K562 (cell line): ENCODE measurements at regions not wholly inside any gene's neighbourhood (a gene's known extent, or its start where the extent isn't known, plus 50 kb on each side); places are given as distances from the start of the nearest gene placed in this dataset.

Source experiments
- ATAC-seq: fragments of 200-7000 bp; cut with Tn5 transposase; 3 replicates; pipeline ENCODE4 v1.9.1; 2020; ENCODE audit warnings: moderate library complexity
- BruUV-seq: library from RNA; stranded (reverse); fragments of 400-500 nt; replicated peaks from 2 replicates; lab custom pipeline; 2021; lab: Mats Ljungman, UMichigan
- CTCF ChIA-PET: fragments of 300-600 bp; formaldehyde crosslinking; extraction: SDS; loops from one replicate; lab custom pipeline; 2021; ENCODE audit warnings: low intra/inter-chr PET ratio; lab: Yijun Ruan, JAX
- POLR2A ChIA-PET: fragments of 300-600, 350-650 bp; sonication (Branson Sonifier 250); formaldehyde crosslinking; extraction: SDS; loops from one replicate; lab custom pipeline; 2021; ENCODE audit warnings: antibody characterized with exemption, inconsistent platforms; lab: Yijun Ruan, JAX
- DNase-seq, 4 experiments: peaks; one replicate each; pipeline versions ENCODE4 v3.0.0 to v3.0.0-alpha.2; 2011 to 2018; ENCODE audit warnings: low spot score in 3 of 4, mixed read lengths in 3 of 4; ENCODE audit errors: extremely low read depth in 1 of 4
- FAIRE-seq: peaks from 2 replicates; lab custom pipeline; 2011; peaks lifted over from hg19 to GRCh38; lab: Jason Lieb, UNC
- H2AFZ ChIP-seq: 2 replicates; pipeline ENCODE4 v1.6.0; 2011; ENCODE audit warnings: low read depth, low read length, control low read depth, inconsistent platforms
- H3K27ac ChIP-seq: fragments of 200-600 bp; 3 replicates; pipeline ENCODE4 v1.8.0; 2011; ENCODE audit warnings: low read depth, mild to moderate bottlenecking, control low read depth, inconsistent platforms, low read length, moderate library complexity, mixed read lengths; ENCODE audit errors: extremely low read depth
- H3K27me3 ChIP-seq, 2 experiments: fragments of 300-600 bp in 1 of 2; 2 replicates in 1 of 2; 3 replicates in 1 of 2; pipeline versions ENCODE4 v1.6.0 to v1.8.0; 2011; ENCODE audit warnings: inconsistent platforms in 2 of 2, low read length in 2 of 2, mild to moderate bottlenecking in 1 of 2, mixed read lengths in 1 of 2, moderate library complexity in 1 of 2; ENCODE audit not compliant: control insufficient read depth in 2 of 2, insufficient read depth in 2 of 2
- H3K36me3 ChIP-seq: fragments of 300-600 bp; 3 replicates; pipeline ENCODE4 v1.8.0; 2011; ENCODE audit warnings: mild to moderate bottlenecking, low read length, inconsistent platforms; ENCODE audit not compliant: control insufficient read depth, insufficient read depth
- H3K4me1 ChIP-seq, 2 experiments: fragments of 200-600 bp in 1 of 2; replicated peaks in 1 of 2; 2 replicates in 1 of 2; 3 replicates in 1 of 2; pipeline versions ENCODE4 v1.5.1 to v1.8.0; 2011; ENCODE audit warnings: inconsistent platforms in 2 of 2, low read length in 2 of 2, mild to moderate bottlenecking in 1 of 2, mixed read lengths in 1 of 2, moderate library complexity in 1 of 2; ENCODE audit not compliant: control insufficient read depth in 2 of 2, insufficient read depth in 2 of 2
- H3K4me2 ChIP-seq: 2 replicates; pipeline ENCODE4 v1.6.1; 2011; ENCODE audit warnings: low read length, control low read depth, inconsistent platforms, mixed read lengths; ENCODE audit not compliant: insufficient read depth
- H3K4me3 ChIP-seq: fragments of 200-600 bp; sonication (generic), shearing (Covaris generic); 2 replicates; pipeline ENCODE4 v1.5.1; 2016; ENCODE audit warnings: control low read depth, inconsistent platforms
- H3K79me2 ChIP-seq: fragments of 200-600 bp; 3 replicates; pipeline ENCODE4 v1.8.0; 2011; ENCODE audit warnings: low read length, inconsistent platforms; ENCODE audit not compliant: control insufficient read depth, insufficient read depth
- H3K9ac ChIP-seq, 2 experiments: 2 replicates each; pipeline versions ENCODE4 v1.6.0 to v1.6.1; 2011; ENCODE audit warnings: low read depth in 2 of 2, low read length in 2 of 2, control low read depth in 1 of 2, inconsistent platforms in 1 of 2, mild to moderate bottlenecking in 1 of 2, mixed read lengths in 1 of 2; ENCODE audit not compliant: insufficient read depth in 1 of 2
- H3K9me1 ChIP-seq: one replicate; pipeline ENCODE4 v1.6.0; 2011; ENCODE audit warnings: inconsistent platforms, mild to moderate bottlenecking, low read length, moderate library complexity; ENCODE audit not compliant: control insufficient read depth, insufficient read depth
- H3K9me3 ChIP-seq: replicated peaks from 2 replicates; pipeline ENCODE4 v1.5.1; 2011; ENCODE audit warnings: low read depth, low read length, inconsistent platforms; ENCODE audit not compliant: control insufficient read depth, insufficient read depth
- H4K20me1 ChIP-seq: replicated peaks from 2 replicates; pipeline ENCODE4 v1.6.1; 2011; ENCODE audit warnings: low read length, inconsistent platforms, mixed read lengths; ENCODE audit not compliant: control insufficient read depth, insufficient read depth
- MGA ChIP-seq: fragments of 450-650 bp; IDR thresholded peaks from 2 replicates; pipeline ENCODE4 v1.6.1; 2016; ENCODE audit warnings: mild to moderate bottlenecking, moderate library complexity
- PHTF2 ChIP-seq: fragments of 250-450 bp; sonication (Bioruptor Pico); IDR thresholded peaks from 2 replicates; pipeline ENCODE4 v1.5.0; 2021; ENCODE audit warnings: mild to moderate bottlenecking
- ZNF347 ChIP-seq: fragments of 450-650 bp; formaldehyde crosslinking; IDR thresholded peaks from 2 replicates; pipeline ENCODE4 v1.4.0; 2020; ENCODE audit warnings: low read depth, mild to moderate bottlenecking, moderate library complexity
- ZNF512 ChIP-seq: IDR thresholded peaks from 2 replicates; pipeline ENCODE4 v1.6.1; 2016; ENCODE audit warnings: missing genetic modification characterization, missing compliant biosample characterization
- ZNF589 ChIP-seq: fragments of 200-800 bp; sonication (Bioruptor generic); IDR thresholded peaks from 2 replicates; pipeline ENCODE4 v1.6.1; 2016; ENCODE audit warnings: low read depth, missing genetic modification characterization, missing compliant biosample characterization
- WGBS: fragments of 100-300 bp; shearing (Covaris generic); methylation state at CpG from one replicate; pipeline ENCODE4 v1.1.6; 2016; ENCODE audit warnings: low coverage, mixed read lengths; ENCODE audit not compliant: insufficient coverage; ENCODE audit errors: missing lambda C conversion rate; 5-methylcytosine and 5-hydroxymethylcytosine counted together
- in situ Hi-C: fragments of 300-500 bp; cut with MboI; formaldehyde crosslinking; loops from 4 replicates; pipeline ENCODE4 v1.15.0; 2018; ENCODE audit warnings: inconsistent platforms, mixed read lengths
- intact Hi-C: fragments of 100-400 bp; cut with micrococcal nuclease; formaldehyde crosslinking; loops from 2 replicates; pipeline ENCODE4 v1.14.2; 2022

GRCh38 chr13:87138866-87139265 lies 532.3 kb upstream of the SLITRK5 start:
- no peaks in the 10 kb centered on the region for H3K27me3 ChIP-seq
- H3K9ac ChIP-seq, result no peak overlapping the region
- ChIA-PET CTCF (no interaction called here), POLR2A (no interaction called here)
- no TSS peak for BruUV-seq
- H3K4me3 ChIP-seq, result no peak overlapping the region
- H3K27ac ChIP-seq, result no peak overlapping the region
- intact Hi-C loops (no loop called here), in situ Hi-C loops (no loop called here)
- DNase-seq (no peak), FAIRE-seq (no peak), ATAC-seq (no peak)
- H3K4me1 ChIP-seq, result no peaks in the 10 kb centered on the region
- WGBS, result 5% methylated on average over 2 of the region's 3 CpGs
- no peaks in the 10 kb centered on the region for H3K79me2 ChIP-seq
- no peak overlapping the region for H2AFZ ChIP-seq
- H3K36me3 ChIP-seq, result no peaks in the 10 kb centered on the region
- no peak overlapping the region for H3K4me2 ChIP-seq
- no peaks in the 10 kb centered on the region for H3K9me1 ChIP-seq
- no peaks in the 10 kb centered on the region for H4K20me1 ChIP-seq
- no peaks in the 10 kb centered on the region for H3K9me3 ChIP-seq
- TF ChIP-seq ZNF589 (CRISPR knock-in tag) (no peak), PHTF2 (CRISPR knock-in tag) (no peak), MGA (no peak), ZNF512 (no peak), ZNF347 (CRISPR knock-in tag) (no peak)
